Astrocyte (in vitro differentiated cells and primary cell): ENCODE measurements at regions not wholly inside any gene's neighbourhood (a gene's known extent, or its start where the extent isn't known, plus 50 kb on each side); places are given as distances from the start of the nearest gene placed in this dataset.

Source experiments
- DNase-seq: peaks from one replicate; pipeline ENCODE4 v3.0.0-alpha.2; 2010; ENCODE audit warnings: low read depth
- FAIRE-seq: peaks from 2 replicates; lab custom pipeline; 2011; peaks lifted over from hg19 to GRCh38; lab: Jason Lieb, UNC
- H2AFZ ChIP-seq: 2 replicates; pipeline ENCODE4 v1.6.0; 2012; ENCODE audit warnings: low read depth, low read length, inconsistent platforms
- H3K27ac ChIP-seq: 2 replicates; pipeline ENCODE4 v1.5.1; 2011; ENCODE audit warnings: low read depth, low read length, inconsistent platforms
- H3K27me3 ChIP-seq: 2 replicates; pipeline ENCODE4 v1.6.0; 2011; ENCODE audit warnings: low read length, inconsistent platforms; ENCODE audit not compliant: insufficient read depth
- H3K36me3 ChIP-seq: 2 replicates; pipeline ENCODE4 v1.5.1; 2011; ENCODE audit warnings: low read length, inconsistent platforms; ENCODE audit not compliant: insufficient read depth
- H3K4me1 ChIP-seq: 2 replicates; pipeline ENCODE4 v1.5.1; 2011; ENCODE audit warnings: low read length, inconsistent platforms; ENCODE audit not compliant: insufficient read depth
- H3K4me2 ChIP-seq: 2 replicates; pipeline ENCODE4 v1.6.0; 2012; ENCODE audit warnings: low read length, inconsistent platforms
- H3K4me3 ChIP-seq: 2 replicates; pipeline ENCODE4 v1.5.1; 2011; ENCODE audit warnings: low read depth, mild to moderate bottlenecking, low read length, inconsistent platforms; ENCODE audit not compliant: insufficient read depth
- H3K79me2 ChIP-seq: 2 replicates; pipeline ENCODE4 v1.6.0; 2012; ENCODE audit warnings: mild to moderate bottlenecking, low read length, inconsistent platforms; ENCODE audit not compliant: insufficient read depth
- H3K9ac ChIP-seq: 2 replicates; pipeline ENCODE4 v1.6.0; 2012; ENCODE audit warnings: mild to moderate bottlenecking, low read length, inconsistent platforms
- H3K9me3 ChIP-seq: 2 replicates; pipeline ENCODE4 v1.5.1; 2012; ENCODE audit warnings: low read depth, mild to moderate bottlenecking, low read length, inconsistent platforms; ENCODE audit not compliant: insufficient read depth
- H4K20me1 ChIP-seq: 2 replicates; pipeline ENCODE4 v1.6.0; 2012; ENCODE audit warnings: low read length, inconsistent platforms; ENCODE audit not compliant: insufficient read depth
- H3K27ac Mint-ChIP-seq: one replicate; pipeline ENCODE4 v1.8.0; 2021; ENCODE audit warnings: mild to moderate bottlenecking, mixed read lengths; ENCODE audit not compliant: unreplicated experiment
- H3K27me3 Mint-ChIP-seq: one replicate; pipeline ENCODE4 v1.8.0; 2021; ENCODE audit warnings: low read depth, mixed read lengths; ENCODE audit not compliant: unreplicated experiment
- H3K36me3 Mint-ChIP-seq: one replicate; pipeline ENCODE4 v1.8.0; 2021; ENCODE audit warnings: low read depth, mixed read lengths; ENCODE audit not compliant: unreplicated experiment
- H3K4me1 Mint-ChIP-seq: one replicate; pipeline ENCODE4 v1.8.0; 2021; ENCODE audit warnings: low read depth, mixed read lengths; ENCODE audit not compliant: unreplicated experiment
- H3K4me3 Mint-ChIP-seq: one replicate; pipeline ENCODE4 v1.8.0; 2021; ENCODE audit warnings: mild to moderate bottlenecking, moderate library complexity, mixed read lengths; ENCODE audit not compliant: unreplicated experiment
- H3K9me3 Mint-ChIP-seq: one replicate; pipeline ENCODE4 v1.8.0; 2021; ENCODE audit warnings: mild to moderate bottlenecking, mixed read lengths; ENCODE audit not compliant: unreplicated experiment
- EZH2 ChIP-seq: IDR thresholded peaks from 2 replicates; pipeline ENCODE4 v1.6.1; 2012; ENCODE audit warnings: mild to moderate bottlenecking, low read length, inconsistent platforms; ENCODE audit not compliant: insufficient read depth
- TF ChIP-seq, protein P1 (sequence below): IDR thresholded peaks from 2 replicates; pipeline ENCODE4 v1.5.1; 2011; ENCODE audit warnings: low read depth, mild to moderate bottlenecking, inconsistent platforms, low read length, moderate library complexity; ENCODE audit not compliant: insufficient read depth

DNA sequence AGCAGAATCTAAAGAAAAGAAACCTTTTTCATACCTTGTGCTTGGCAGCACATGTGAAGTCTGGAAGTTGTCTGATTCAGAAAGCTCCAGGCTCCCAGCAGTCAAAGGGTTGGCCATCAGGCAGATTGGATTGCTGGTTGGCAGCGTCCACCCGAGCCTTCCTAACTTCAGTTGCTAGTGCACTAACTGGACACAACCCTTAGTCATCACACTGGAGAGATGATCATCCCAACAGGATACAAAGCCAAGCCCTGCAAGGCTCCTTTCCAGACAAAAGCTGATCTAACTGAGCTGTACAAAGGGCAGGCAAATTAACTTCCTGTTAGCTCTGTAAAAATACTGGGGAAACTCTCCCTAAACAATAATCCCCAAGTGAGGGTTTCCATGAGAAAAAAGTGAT lies 185.6 kb downstream of the SNX18 start:
- DNase-seq (peak; percentile 91), FAIRE-seq (peak; percentile 84)
- Histone ChIP-seq H3K27ac (peak overlapping the region; percentile 8), H3K9ac (no peak overlapping the region), H3K79me2 (no peaks in the 10 kb centered on the region), H4K20me1 (no peaks in the 10 kb centered on the region), H3K36me3 (no peaks in the 10 kb centered on the region), H3K4me1 (peaks cover 34% of the 10 kb centered on the region), H2AFZ (peak overlapping the region; percentile 38), H3K27me3 (no peaks in the 10 kb centered on the region), H3K4me3 (peak overlapping the region; percentile 6), H3K4me2 (peak overlapping the region; percentile 68), H3K9me3 (no peaks in the 10 kb centered on the region)
- no peaks in the 10 kb centered on the region for H3K36me3 Mint-ChIP-seq
- peaks cover 51% of the 10 kb centered on the region for H3K4me1 Mint-ChIP-seq
- no peaks in the 10 kb centered on the region for H3K27me3 Mint-ChIP-seq
- TF ChIP-seq, protein P1, sequence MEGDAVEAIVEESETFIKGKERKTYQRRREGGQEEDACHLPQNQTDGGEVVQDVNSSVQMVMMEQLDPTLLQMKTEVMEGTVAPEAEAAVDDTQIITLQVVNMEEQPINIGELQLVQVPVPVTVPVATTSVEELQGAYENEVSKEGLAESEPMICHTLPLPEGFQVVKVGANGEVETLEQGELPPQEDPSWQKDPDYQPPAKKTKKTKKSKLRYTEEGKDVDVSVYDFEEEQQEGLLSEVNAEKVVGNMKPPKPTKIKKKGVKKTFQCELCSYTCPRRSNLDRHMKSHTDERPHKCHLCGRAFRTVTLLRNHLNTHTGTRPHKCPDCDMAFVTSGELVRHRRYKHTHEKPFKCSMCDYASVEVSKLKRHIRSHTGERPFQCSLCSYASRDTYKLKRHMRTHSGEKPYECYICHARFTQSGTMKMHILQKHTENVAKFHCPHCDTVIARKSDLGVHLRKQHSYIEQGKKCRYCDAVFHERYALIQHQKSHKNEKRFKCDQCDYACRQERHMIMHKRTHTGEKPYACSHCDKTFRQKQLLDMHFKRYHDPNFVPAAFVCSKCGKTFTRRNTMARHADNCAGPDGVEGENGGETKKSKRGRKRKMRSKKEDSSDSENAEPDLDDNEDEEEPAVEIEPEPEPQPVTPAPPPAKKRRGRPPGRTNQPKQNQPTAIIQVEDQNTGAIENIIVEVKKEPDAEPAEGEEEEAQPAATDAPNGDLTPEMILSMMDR, result no peak
- TF ChIP-seq EZH2, result no peak
- H3K4me3 Mint-ChIP-seq, result peak overlapping the region; percentile 0
- H3K9me3 Mint-ChIP-seq, result no peaks in the 10 kb centered on the region
- H3K27ac Mint-ChIP-seq, result peak overlapping the region; percentile 77

DNA sequence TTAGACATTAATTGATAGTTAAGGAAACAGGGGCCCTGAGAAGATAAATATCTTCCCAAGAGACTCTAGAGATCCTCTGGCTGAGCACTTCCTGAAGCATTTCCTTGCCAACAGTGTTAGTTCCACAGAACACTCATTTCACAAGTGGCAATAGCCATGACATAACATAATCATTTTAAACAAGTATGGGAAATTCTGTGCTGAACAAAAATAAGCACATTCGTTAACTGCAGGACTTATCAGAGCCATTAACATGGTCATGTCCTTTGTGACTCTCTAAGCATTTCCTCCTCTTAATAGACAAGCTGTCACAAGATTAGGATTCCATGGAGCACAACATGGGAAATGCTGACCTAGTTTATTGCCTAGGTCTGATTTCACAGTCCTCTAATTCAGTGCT lies 184.9 kb downstream of the SNX18 start:
- no peaks in the 10 kb centered on the region for H3K27me3 ChIP-seq
- peaks cover 51% of the 10 kb centered on the region for H3K4me1 Mint-ChIP-seq
- H2AFZ ChIP-seq, result no peak overlapping the region
- peaks cover 34% of the 10 kb centered on the region for H3K4me1 ChIP-seq
- H3K79me2 ChIP-seq, result no peaks in the 10 kb centered on the region
- H3K4me3 Mint-ChIP-seq, result no peak overlapping the region
- H4K20me1 ChIP-seq, result no peaks in the 10 kb centered on the region
- H3K36me3 ChIP-seq, result no peaks in the 10 kb centered on the region
- no peak overlapping the region for H3K4me3 ChIP-seq
- H3K9me3 Mint-ChIP-seq, result no peaks in the 10 kb centered on the region
- TF ChIP-seq EZH2, result no peak
- TF ChIP-seq, protein P1, result no peak
- H3K27ac Mint-ChIP-seq, result peak overlapping the region; percentile 96
- no peak overlapping the region for H3K9ac ChIP-seq
- no peaks in the 10 kb centered on the region for H3K27me3 Mint-ChIP-seq
- peak overlapping the region; percentile 68 for H3K4me2 ChIP-seq
- peak overlapping the region; percentile 58 for H3K27ac ChIP-seq
- no peaks in the 10 kb centered on the region for H3K36me3 Mint-ChIP-seq
- no peak for FAIRE-seq
- H3K9me3 ChIP-seq, result no peaks in the 10 kb centered on the region
- DNase-seq, result no peak

DNA sequence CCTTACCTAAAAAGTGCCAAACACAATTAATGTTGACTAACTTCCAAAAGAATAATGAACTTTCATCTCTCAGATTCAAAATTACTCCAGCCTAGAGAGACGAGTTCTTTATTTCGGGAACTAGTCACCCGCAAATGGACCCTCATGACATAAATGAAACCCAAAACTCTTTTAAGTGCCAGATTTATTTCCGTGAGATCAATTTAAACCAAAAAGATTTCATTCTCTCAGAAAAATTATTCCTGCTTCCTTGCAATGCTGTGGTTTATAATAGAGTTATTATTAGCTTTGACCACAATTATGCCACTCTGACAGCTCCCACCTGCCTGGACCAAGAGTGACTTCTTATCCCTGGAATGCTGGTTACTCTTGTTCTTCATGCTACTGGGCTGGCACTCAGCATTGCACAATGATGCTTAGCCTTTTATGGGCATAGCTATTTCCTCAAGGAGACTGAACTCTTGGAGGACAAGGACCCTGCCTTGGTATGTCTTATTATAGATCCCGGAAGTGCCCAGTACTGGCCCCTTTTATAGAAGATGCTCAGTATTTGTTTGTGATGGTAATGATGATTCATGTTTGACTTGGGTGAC lies 183.5 kb downstream of the SNX18 start:
- Histone ChIP-seq H3K9me3 (no peaks in the 10 kb centered on the region), H2AFZ (no peak overlapping the region), H3K9ac (peak overlapping the region; percentile 74), H3K27me3 (no peaks in the 10 kb centered on the region), H3K36me3 (no peaks in the 10 kb centered on the region), H4K20me1 (no peaks in the 10 kb centered on the region), H3K4me2 (peak overlapping the region; percentile 68), H3K4me1 (peaks cover 34% of the 10 kb centered on the region), H3K4me3 (no peak overlapping the region), H3K79me2 (no peaks in the 10 kb centered on the region), H3K27ac (peak overlapping the region; percentile 83)
- FAIRE-seq, result peak; percentile 92
- Mint-ChIP-seq H3K4me1 (peaks cover 51% of the 10 kb centered on the region), H3K27ac (peak overlapping the region; percentile 96), H3K4me3 (no peak overlapping the region), H3K27me3 (peaks cover 3% of the 10 kb centered on the region), H3K9me3 (no peaks in the 10 kb centered on the region), H3K36me3 (no peaks in the 10 kb centered on the region)
- no peak for TF ChIP-seq EZH2
- TF ChIP-seq, protein P1, result no peak
- DNase-seq, result peak; percentile 100
